GM21515 (cell line): ENCODE measurements at regions not wholly inside any gene's neighbourhood (a gene's known extent, or its start where the extent isn't known, plus 50 kb on each side); places are given as distances from the start of the nearest gene placed in this dataset.

Experiments used
- ATAC-seq: cut with Tn5 transposase; IDR thresholded peaks from one replicate; pipeline ENCODE4 v1.9.1; 2021; ENCODE audit not compliant: unreplicated experiment

- no peak for ATAC-seq
Measured at GRCh38 chr4:81572402-81572801, 100.7 kb upstream of the RASGEF1B start.

- no peak for ATAC-seq
Measured at GRCh38 chr4:81571105-81571504, 99.4 kb upstream of the RASGEF1B start.

- no peak for ATAC-seq
Measured at GRCh38 chr4:81566161-81566591, 94.5 kb upstream of the RASGEF1B start.

GRCh38 chr4:81565142-81565870 lies 93.6 kb upstream of the RASGEF1B start:
- ATAC-seq, result no peak

GRCh38 chr4:81564025-81564424 lies 92.3 kb upstream of the RASGEF1B start:
- ATAC-seq, result no peak

- peak; percentile 96 for ATAC-seq
Measured at GRCh38 chr4:81562093-81562492, 90.4 kb upstream of the RASGEF1B start.

- ATAC-seq, result no peak
Measured at GRCh38 chr4:81557306-81557705, 85.6 kb upstream of the RASGEF1B start.

- ATAC-seq, result no peak
Measured at GRCh38 chr4:81555489-81555888, 83.8 kb upstream of the RASGEF1B start.

- ATAC-seq, result no peak
Measured at GRCh38 chr4:81552086-81552485, 80.4 kb upstream of the RASGEF1B start.

- ATAC-seq, result no peak
Measured at GRCh38 chr4:81550388-81550859, 78.7 kb upstream of the RASGEF1B start.

GRCh38 chr4:81549984-81550383 lies 78.3 kb upstream of the RASGEF1B start:
- ATAC-seq, result no peak

- ATAC-seq, result no peak
Measured at GRCh38 chr4:81546777-81547176, 75.1 kb upstream of the RASGEF1B start.

- no peak for ATAC-seq
Measured at GRCh38 chr4:81541161-81541945, 69.6 kb upstream of the RASGEF1B start.

- no peak for ATAC-seq
Measured at GRCh38 chr4:81538716-81539427, 67.2 kb upstream of the RASGEF1B start.

- ATAC-seq, result no peak
Measured at GRCh38 chr4:81531410-81531809, 59.7 kb upstream of the RASGEF1B start.

- ATAC-seq, result no peak
Measured at GRCh38 chr4:81528979-81529378, 57.3 kb upstream of the RASGEF1B start.

GRCh38 chr4:81528200-81528599 lies 56.5 kb upstream of the RASGEF1B start:
- ATAC-seq, result no peak

- no peak for ATAC-seq
Measured at GRCh38 chr4:81527709-81528108, 56.0 kb upstream of the RASGEF1B start.

- ATAC-seq, result no peak
Measured at GRCh38 chr4:81527115-81527514, 55.4 kb upstream of the RASGEF1B start.

GRCh38 chr4:81526706-81527105 lies 55.0 kb upstream of the RASGEF1B start:
- no peak for ATAC-seq

- no peak for ATAC-seq
Measured at GRCh38 chr4:81523672-81524327, 52.1 kb upstream of the RASGEF1B start.
